HEK293T (cell line): ENCODE measurements at regions not wholly inside any gene's neighbourhood (a gene's known extent, or its start where the extent isn't known, plus 50 kb on each side); places are given as distances from the start of the nearest gene placed in this dataset.

Source experiments
- FOXM1 ChIP-seq: fragments of 450-650 bp; IDR thresholded peaks from 2 replicates; pipeline ENCODE4 v1.6.1; 2017; ENCODE audit warnings: mild to moderate bottlenecking, borderline replicate concordance
- SP1 ChIP-seq: fragments of 450-650 bp; IDR thresholded peaks from 2 replicates; pipeline ENCODE4 v1.6.1; 2017
- ZNF384 ChIP-seq: fragments of 450-650 bp; IDR thresholded peaks from 2 replicates; pipeline ENCODE4 v1.6.1; 2016

DNA sequence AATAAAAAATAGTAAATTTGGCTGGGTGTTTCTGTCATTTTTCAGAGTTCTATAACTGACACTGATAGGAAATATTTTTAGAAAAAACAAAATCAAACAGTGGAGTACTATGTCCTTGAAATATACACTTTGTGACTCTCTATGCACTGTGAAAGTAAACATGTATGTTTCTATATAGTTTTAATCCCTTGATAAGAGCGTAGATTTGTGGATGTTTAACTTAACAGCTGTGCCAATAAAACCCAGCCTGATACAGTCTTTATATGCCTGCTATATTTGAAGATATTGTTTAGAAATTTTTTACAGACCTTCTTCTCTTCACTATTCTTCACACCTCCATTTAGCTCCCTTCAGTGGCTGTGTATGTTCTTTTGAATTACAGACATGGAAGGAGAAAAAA, 473.3 kb upstream of the FZD8 start:
- TF ChIP-seq FOXM1 (no peak), SP1 (no peak), ZNF384 (no peak)
